ENCODE measurements at regions not wholly inside any gene's neighbourhood (a gene's known extent, or its start where the extent isn't known, plus 50 kb on each side); places are given as distances from the start of the nearest gene placed in this dataset.

DNA sequence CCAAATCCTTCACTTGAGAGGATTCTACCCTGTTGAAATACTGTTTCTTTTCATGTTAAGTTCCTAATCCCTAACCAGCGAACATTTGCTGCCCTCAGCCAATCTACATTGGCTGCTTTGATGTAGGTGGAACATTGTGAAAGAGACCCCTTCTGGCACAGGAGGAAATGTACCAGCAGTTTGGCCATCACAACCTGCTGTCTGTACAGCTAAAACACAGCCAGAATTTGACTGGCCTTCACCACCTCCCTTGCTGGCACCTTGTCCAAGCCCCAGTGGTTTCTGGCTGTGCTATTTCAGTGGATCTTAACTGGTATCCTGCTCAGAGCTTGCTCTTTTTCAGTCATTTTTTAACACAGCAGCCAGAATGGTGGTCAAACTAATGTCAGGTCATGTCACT lies 202.1 kb upstream of the EPHA7 start:
- no peaks in the 10 kb centered on the region for H3K9me2 ChIP-seq (ENCODE audit: insufficient read depth, low read length)
- no peaks in the 10 kb centered on the region for H3K27me3 ChIP-seq (ENCODE audit: insufficient read depth, low read depth, low read length)
- no peak overlapping the region for H3K4me2 ChIP-seq (ENCODE audit: low read length)
- H3K36me3 ChIP-seq (ENCODE audit: insufficient read depth, low read length): no peaks in the 10 kb centered on the region
- no peak overlapping the region for H2AFZ ChIP-seq (ENCODE audit: low read depth, low read length)
- H3K27ac ChIP-seq (ENCODE audit: low read length): no peak overlapping the region
- no peaks in the 10 kb centered on the region for H4K20me1 ChIP-seq (ENCODE audit: insufficient read depth)
- H3F3A ChIP-seq (ENCODE audit: insufficient read depth, low read length, poor library complexity, severe bottlenecking): no peaks in the 10 kb centered on the region
- no peaks in the 10 kb centered on the region for H3K79me2 ChIP-seq (replicated peaks; ENCODE audit: insufficient read depth, low read length)
- TF ChIP-seq, protein P1, sequence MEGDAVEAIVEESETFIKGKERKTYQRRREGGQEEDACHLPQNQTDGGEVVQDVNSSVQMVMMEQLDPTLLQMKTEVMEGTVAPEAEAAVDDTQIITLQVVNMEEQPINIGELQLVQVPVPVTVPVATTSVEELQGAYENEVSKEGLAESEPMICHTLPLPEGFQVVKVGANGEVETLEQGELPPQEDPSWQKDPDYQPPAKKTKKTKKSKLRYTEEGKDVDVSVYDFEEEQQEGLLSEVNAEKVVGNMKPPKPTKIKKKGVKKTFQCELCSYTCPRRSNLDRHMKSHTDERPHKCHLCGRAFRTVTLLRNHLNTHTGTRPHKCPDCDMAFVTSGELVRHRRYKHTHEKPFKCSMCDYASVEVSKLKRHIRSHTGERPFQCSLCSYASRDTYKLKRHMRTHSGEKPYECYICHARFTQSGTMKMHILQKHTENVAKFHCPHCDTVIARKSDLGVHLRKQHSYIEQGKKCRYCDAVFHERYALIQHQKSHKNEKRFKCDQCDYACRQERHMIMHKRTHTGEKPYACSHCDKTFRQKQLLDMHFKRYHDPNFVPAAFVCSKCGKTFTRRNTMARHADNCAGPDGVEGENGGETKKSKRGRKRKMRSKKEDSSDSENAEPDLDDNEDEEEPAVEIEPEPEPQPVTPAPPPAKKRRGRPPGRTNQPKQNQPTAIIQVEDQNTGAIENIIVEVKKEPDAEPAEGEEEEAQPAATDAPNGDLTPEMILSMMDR (IDR thresholded peaks at IDR 0.05; ENCODE audit: poor library complexity, severe bottlenecking): no peak
- no peak for TF ChIP-seq EZH2 (IDR thresholded peaks at IDR 0.05; ENCODE audit: borderline replicate concordance, insufficient read depth, low read length, poor library complexity, severe bottlenecking)
- no peak for TF ChIP-seq TAF1 (IDR thresholded peaks at IDR 0.05; ENCODE audit: low read depth)
- TF ChIP-seq POLR2AphosphoS5 (IDR thresholded peaks at IDR 0.05): no peak
- TF ChIP-seq RAD21 (conservative IDR thresholded peaks at IDR 0.05): no peak
- no peak for TF ChIP-seq SMC3 (conservative IDR thresholded peaks at IDR 0.05; ENCODE audit: poor library complexity)
- TF ChIP-seq, protein P2, sequence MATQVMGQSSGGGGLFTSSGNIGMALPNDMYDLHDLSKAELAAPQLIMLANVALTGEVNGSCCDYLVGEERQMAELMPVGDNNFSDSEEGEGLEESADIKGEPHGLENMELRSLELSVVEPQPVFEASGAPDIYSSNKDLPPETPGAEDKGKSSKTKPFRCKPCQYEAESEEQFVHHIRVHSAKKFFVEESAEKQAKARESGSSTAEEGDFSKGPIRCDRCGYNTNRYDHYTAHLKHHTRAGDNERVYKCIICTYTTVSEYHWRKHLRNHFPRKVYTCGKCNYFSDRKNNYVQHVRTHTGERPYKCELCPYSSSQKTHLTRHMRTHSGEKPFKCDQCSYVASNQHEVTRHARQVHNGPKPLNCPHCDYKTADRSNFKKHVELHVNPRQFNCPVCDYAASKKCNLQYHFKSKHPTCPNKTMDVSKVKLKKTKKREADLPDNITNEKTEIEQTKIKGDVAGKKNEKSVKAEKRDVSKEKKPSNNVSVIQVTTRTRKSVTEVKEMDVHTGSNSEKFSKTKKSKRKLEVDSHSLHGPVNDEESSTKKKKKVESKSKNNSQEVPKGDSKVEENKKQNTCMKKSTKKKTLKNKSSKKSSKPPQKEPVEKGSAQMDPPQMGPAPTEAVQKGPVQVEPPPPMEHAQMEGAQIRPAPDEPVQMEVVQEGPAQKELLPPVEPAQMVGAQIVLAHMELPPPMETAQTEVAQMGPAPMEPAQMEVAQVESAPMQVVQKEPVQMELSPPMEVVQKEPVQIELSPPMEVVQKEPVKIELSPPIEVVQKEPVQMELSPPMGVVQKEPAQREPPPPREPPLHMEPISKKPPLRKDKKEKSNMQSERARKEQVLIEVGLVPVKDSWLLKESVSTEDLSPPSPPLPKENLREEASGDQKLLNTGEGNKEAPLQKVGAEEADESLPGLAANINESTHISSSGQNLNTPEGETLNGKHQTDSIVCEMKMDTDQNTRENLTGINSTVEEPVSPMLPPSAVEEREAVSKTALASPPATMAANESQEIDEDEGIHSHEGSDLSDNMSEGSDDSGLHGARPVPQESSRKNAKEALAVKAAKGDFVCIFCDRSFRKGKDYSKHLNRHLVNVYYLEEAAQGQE (IDR thresholded peaks at IDR 0.05; ENCODE audit: borderline replicate concordance): no peak
- TF ChIP-seq MXI1 (conservative IDR thresholded peaks at IDR 0.05; ENCODE audit: poor library complexity, severe bottlenecking): no peak
- no peak for TF ChIP-seq EP300 (conservative IDR thresholded peaks at IDR 0.05; ENCODE audit: poor library complexity, severe bottlenecking)
- H3K4me3 ChIP-seq (ENCODE audit: low read length): no peak overlapping the region
- no peak overlapping the region for H3K9ac ChIP-seq (ENCODE audit: low read length)
- H3K9me3 ChIP-seq (ENCODE audit: low read length): no peaks in the 10 kb centered on the region

DNA sequence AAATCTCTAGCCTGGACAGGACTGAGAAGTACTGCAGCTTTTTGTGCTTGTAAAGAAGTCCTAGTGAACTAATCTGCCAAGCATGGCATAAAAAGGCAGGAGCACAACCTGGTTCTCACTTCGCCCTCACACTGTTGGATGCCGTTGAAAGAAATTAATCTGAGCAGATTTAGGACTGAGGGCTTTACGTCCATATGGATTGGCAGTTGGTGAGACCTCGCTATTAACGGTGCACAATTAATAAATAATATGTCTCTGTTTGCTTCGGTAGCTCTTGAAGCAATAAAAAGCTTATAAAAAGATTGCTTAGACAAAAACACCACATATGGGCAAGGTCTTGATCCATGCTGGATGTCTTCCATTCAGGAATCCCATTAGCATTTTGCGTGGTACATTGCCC lies 185.6 kb upstream of the EPHA7 start:
- no peak overlapping the region for H3K27ac ChIP-seq (ENCODE audit: low read length)

More for the DNA sequence above, 185.6 kb upstream of the EPHA7 start:
- H2AFZ ChIP-seq (ENCODE audit: low read depth, low read length): no peak overlapping the region
- no peaks in the 10 kb centered on the region for H3K9me3 ChIP-seq (ENCODE audit: low read length)
- no peak overlapping the region for H3K9ac ChIP-seq (ENCODE audit: low read length)
- H3K4me2 ChIP-seq (ENCODE audit: low read length): no peak overlapping the region
- H4K20me1 ChIP-seq (ENCODE audit: insufficient read depth): no peaks in the 10 kb centered on the region
- H3K36me3 ChIP-seq (ENCODE audit: insufficient read depth, low read length): no peaks in the 10 kb centered on the region
- no peak for TF ChIP-seq TAF1 (IDR thresholded peaks at IDR 0.05; ENCODE audit: low read depth)
- TF ChIP-seq, protein P1 (IDR thresholded peaks at IDR 0.05; ENCODE audit: poor library complexity, severe bottlenecking): no peak
- no peak for TF ChIP-seq EZH2 (IDR thresholded peaks at IDR 0.05; ENCODE audit: borderline replicate concordance, insufficient read depth, low read length, poor library complexity, severe bottlenecking)
- TF ChIP-seq EP300 (conservative IDR thresholded peaks at IDR 0.05; ENCODE audit: poor library complexity, severe bottlenecking): no peak
- TF ChIP-seq, protein P2 (IDR thresholded peaks at IDR 0.05; ENCODE audit: borderline replicate concordance): no peak
- no peak for TF ChIP-seq MXI1 (conservative IDR thresholded peaks at IDR 0.05; ENCODE audit: poor library complexity, severe bottlenecking)
- TF ChIP-seq RAD21 (conservative IDR thresholded peaks at IDR 0.05): no peak
- TF ChIP-seq SMC3 (conservative IDR thresholded peaks at IDR 0.05; ENCODE audit: poor library complexity): no peak
- no peak for TF ChIP-seq POLR2AphosphoS5 (IDR thresholded peaks at IDR 0.05)
- H3K79me2 ChIP-seq (replicated peaks; ENCODE audit: insufficient read depth, low read length): no peaks in the 10 kb centered on the region
- no peaks in the 10 kb centered on the region for H3K27me3 ChIP-seq (ENCODE audit: insufficient read depth, low read depth, low read length)
- no peaks in the 10 kb centered on the region for H3F3A ChIP-seq (ENCODE audit: insufficient read depth, low read length, poor library complexity, severe bottlenecking)
- no peaks in the 10 kb centered on the region for H3K9me2 ChIP-seq (ENCODE audit: insufficient read depth, low read length)
- H3K4me3 ChIP-seq (ENCODE audit: low read length): no peak overlapping the region

All from neural cell (in vitro differentiated cells).